ENCODE measurements at regions not wholly inside any gene's neighbourhood (a gene's known extent, or its start where the extent isn't known, plus 50 kb on each side); places are given as distances from the start of the nearest gene placed in this dataset.

DNA sequence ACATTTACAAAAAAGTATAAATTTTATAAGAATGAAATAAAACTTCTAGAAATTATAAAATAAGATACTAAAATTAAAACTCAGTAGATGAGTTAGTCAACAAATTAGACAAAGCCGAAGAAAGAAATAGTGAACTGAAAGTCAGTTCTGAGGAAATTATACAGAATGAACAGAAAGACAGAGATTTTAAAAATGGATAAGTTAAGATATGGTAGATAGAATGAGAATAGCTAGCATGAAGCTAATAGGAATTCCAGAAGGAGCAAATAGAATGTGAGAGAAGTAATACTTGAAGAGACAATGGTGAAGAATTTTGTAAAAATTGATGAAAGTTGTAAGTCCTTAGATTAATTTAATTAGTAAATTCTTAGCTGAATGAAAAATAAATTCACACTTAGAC, 430.4 kb upstream of the RUNX1 start:
- TF ChIP-seq POLR2A (IDR thresholded peaks at IDR 0.05): no peak
- TF ChIP-seq, protein P1, sequence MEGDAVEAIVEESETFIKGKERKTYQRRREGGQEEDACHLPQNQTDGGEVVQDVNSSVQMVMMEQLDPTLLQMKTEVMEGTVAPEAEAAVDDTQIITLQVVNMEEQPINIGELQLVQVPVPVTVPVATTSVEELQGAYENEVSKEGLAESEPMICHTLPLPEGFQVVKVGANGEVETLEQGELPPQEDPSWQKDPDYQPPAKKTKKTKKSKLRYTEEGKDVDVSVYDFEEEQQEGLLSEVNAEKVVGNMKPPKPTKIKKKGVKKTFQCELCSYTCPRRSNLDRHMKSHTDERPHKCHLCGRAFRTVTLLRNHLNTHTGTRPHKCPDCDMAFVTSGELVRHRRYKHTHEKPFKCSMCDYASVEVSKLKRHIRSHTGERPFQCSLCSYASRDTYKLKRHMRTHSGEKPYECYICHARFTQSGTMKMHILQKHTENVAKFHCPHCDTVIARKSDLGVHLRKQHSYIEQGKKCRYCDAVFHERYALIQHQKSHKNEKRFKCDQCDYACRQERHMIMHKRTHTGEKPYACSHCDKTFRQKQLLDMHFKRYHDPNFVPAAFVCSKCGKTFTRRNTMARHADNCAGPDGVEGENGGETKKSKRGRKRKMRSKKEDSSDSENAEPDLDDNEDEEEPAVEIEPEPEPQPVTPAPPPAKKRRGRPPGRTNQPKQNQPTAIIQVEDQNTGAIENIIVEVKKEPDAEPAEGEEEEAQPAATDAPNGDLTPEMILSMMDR (IDR thresholded peaks at IDR 0.05): no peak

Measured in thyroid gland (tissue), 4 donors.